Stimulated activated naive B cell treated with anti-CD40 and anti-IgM and Interleukin-4, amounts not matched to agents 10 μg/mL and 1 μg/mL and 100 μg/mL, for 72 hours (primary cell): ENCODE measurements at regions not wholly inside any gene's neighbourhood (a gene's known extent, or its start where the extent isn't known, plus 50 kb on each side); places are given as distances from the start of the nearest gene placed in this dataset.
"Not testable (repeated sequence)": the region's sequence is repeated elsewhere in the genome, so short reads cannot be mapped to it uniquely, and the experiment has no call there.

Experiments
- ATAC-seq, 2 donors: fragments of 150-1000 bp; cut with Tn5 transposase; replicated peaks; 2 replicates each; pipeline ENCODE4 v1.10.0; 2021; ENCODE audit warnings: moderate library complexity in 1 of 2
- DNase-seq: peaks from one replicate; pipeline ENCODE4 v3.0.0; 2021
- H3K27ac Mint-ChIP-seq: one replicate; pipeline ENCODE4 v1.8.0; 2022; ENCODE audit warnings: mild to moderate bottlenecking, mixed read lengths
- H3K27me3 Mint-ChIP-seq, 2 donors: one replicate each; pipeline ENCODE4 v1.8.0; 2022; ENCODE audit warnings: mixed read lengths in 2 of 2
- H3K36me3 Mint-ChIP-seq, 2 donors: one replicate each; pipeline ENCODE4 v1.8.0; 2022; ENCODE audit warnings: mixed read lengths in 2 of 2, mild to moderate bottlenecking in 1 of 2
- H3K4me1 Mint-ChIP-seq, 2 donors: one replicate each; pipeline ENCODE4 v1.8.0; 2022; ENCODE audit warnings: mixed read lengths in 2 of 2, mild to moderate bottlenecking in 1 of 2
- H3K4me3 Mint-ChIP-seq, 2 donors: one replicate each; pipeline ENCODE4 v1.8.0; 2022; ENCODE audit warnings: mild to moderate bottlenecking in 2 of 2, mixed read lengths in 2 of 2, moderate library complexity in 1 of 2
- H3K9me3 Mint-ChIP-seq, 2 donors: one replicate each; pipeline ENCODE4 v1.8.0; 2022; ENCODE audit warnings: mixed read lengths in 2 of 2, mild to moderate bottlenecking in 1 of 2

- Mint-ChIP-seq H3K27ac (no peak overlapping the region), H3K4me1 (no peaks in the 10 kb centered on the region), H3K4me3 (no peak overlapping the region), H3K27me3 (no peaks in the 10 kb centered on the region), H3K36me3 (no peaks in the 10 kb centered on the region), H3K9me3 (peaks cover 3 to 4% of the 10 kb centered on the region in 2 donors)
- DNase-seq (no peak), ATAC-seq (no peak)
Measured at GRCh38 chr4:27429364-27429871, 568.8 kb downstream of the STIM2 start.

GRCh38 chr4:27442146-27442545 lies 581.5 kb downstream of the STIM2 start:
- Mint-ChIP-seq H3K4me1 (no peaks in the 10 kb centered on the region), H3K27me3 (no peaks in the 10 kb centered on the region), H3K27ac (no peak overlapping the region), H3K4me3 (no peak overlapping the region), H3K36me3 (no peaks in the 10 kb centered on the region), H3K9me3 (peaks cover 0 to 2% of the 10 kb centered on the region in 2 donors)
- DNase-seq (no peak), ATAC-seq (no peak)

- ATAC-seq, H3K27me3 Mint-ChIP-seq, H3K36me3 Mint-ChIP-seq, H3K9me3 Mint-ChIP-seq, H3K4me1 Mint-ChIP-seq, DNase-seq, H3K4me3 Mint-ChIP-seq, H3K27ac Mint-ChIP-seq: not testable (repeated sequence)
Measured at GRCh38 chr4:27442661-27443060, 582.0 kb downstream of the STIM2 start.

- DNase-seq = no peak
- Mint-ChIP-seq H3K9me3 (peaks cover 0 to 3% of the 10 kb centered on the region in 2 donors), H3K4me1 (no peaks in the 10 kb centered on the region), H3K27ac (no peak overlapping the region), H3K4me3 (no peak overlapping the region), H3K36me3 (no peaks in the 10 kb centered on the region), H3K27me3 (no peaks in the 10 kb centered on the region)
- ATAC-seq = no peak
Measured at GRCh38 chr4:27463816-27464215, 603.2 kb downstream of the STIM2 start.

GRCh38 chr4:27467351-27467750 lies 606.7 kb downstream of the STIM2 start:
- no peak overlapping the region for H3K4me3 Mint-ChIP-seq
- no peak overlapping the region for H3K27ac Mint-ChIP-seq
- no peak for ATAC-seq
- no peak for DNase-seq
- no peaks in the 10 kb centered on the region for H3K27me3 Mint-ChIP-seq
- no peaks in the 10 kb centered on the region for H3K36me3 Mint-ChIP-seq
- no peaks in the 10 kb centered on the region for H3K4me1 Mint-ChIP-seq
- no peaks in the 10 kb centered on the region for H3K9me3 Mint-ChIP-seq

- H3K36me3 Mint-ChIP-seq = no peaks in the 10 kb centered on the region
- no peak overlapping the region for H3K27ac Mint-ChIP-seq
- ATAC-seq = no peak
- no peaks in the 10 kb centered on the region for H3K4me1 Mint-ChIP-seq
- peaks cover 0 to under 1% of the 10 kb centered on the region in 2 donors for H3K9me3 Mint-ChIP-seq
- no peak overlapping the region for H3K4me3 Mint-ChIP-seq
- no peaks in the 10 kb centered on the region for H3K27me3 Mint-ChIP-seq
- no peak for DNase-seq
Measured at GRCh38 chr4:27472364-27472763, 611.7 kb downstream of the STIM2 start.

GRCh38 chr4:27474691-27475090 lies 614.0 kb downstream of the STIM2 start:
- DNase-seq = no peak
- no peak overlapping the region for H3K4me3 Mint-ChIP-seq
- no peak overlapping the region for H3K27ac Mint-ChIP-seq
- H3K36me3 Mint-ChIP-seq = no peaks in the 10 kb centered on the region
- no peaks in the 10 kb centered on the region for H3K27me3 Mint-ChIP-seq
- no peaks in the 10 kb centered on the region for H3K4me1 Mint-ChIP-seq
- H3K9me3 Mint-ChIP-seq = peaks cover 0 to 2% of the 10 kb centered on the region in 2 donors
- ATAC-seq = no peak

- no peaks in the 10 kb centered on the region for H3K4me1 Mint-ChIP-seq
- no peak overlapping the region for H3K4me3 Mint-ChIP-seq
- DNase-seq = no peak
- peaks cover 0 to 1% of the 10 kb centered on the region in 2 donors for H3K9me3 Mint-ChIP-seq
- no peak overlapping the region for H3K27ac Mint-ChIP-seq
- H3K27me3 Mint-ChIP-seq = no peaks in the 10 kb centered on the region
- H3K36me3 Mint-ChIP-seq = no peaks in the 10 kb centered on the region
- ATAC-seq = no peak
Measured at GRCh38 chr4:27484216-27484615, 623.6 kb downstream of the STIM2 start.

GRCh38 chr4:27490315-27490714 lies 629.7 kb downstream of the STIM2 start:
- H3K27ac Mint-ChIP-seq = no peak overlapping the region
- H3K4me1 Mint-ChIP-seq = no peaks in the 10 kb centered on the region
- H3K4me3 Mint-ChIP-seq = no peak overlapping the region
- peak in 1 of 2 donors; percentile 23 for ATAC-seq
- H3K36me3 Mint-ChIP-seq = no peaks in the 10 kb centered on the region
- peaks cover 0 to 3% of the 10 kb centered on the region in 2 donors for H3K9me3 Mint-ChIP-seq
- no peaks in the 10 kb centered on the region for H3K27me3 Mint-ChIP-seq
- no peak for DNase-seq

GRCh38 chr4:27490766-27491165 lies 630.1 kb downstream of the STIM2 start:
- H3K4me3 Mint-ChIP-seq = no peak overlapping the region
- H3K36me3 Mint-ChIP-seq = no peaks in the 10 kb centered on the region
- H3K27me3 Mint-ChIP-seq = no peaks in the 10 kb centered on the region
- ATAC-seq = no peak
- DNase-seq = no peak
- peaks cover 0 to 2% of the 10 kb centered on the region in 2 donors for H3K9me3 Mint-ChIP-seq
- H3K4me1 Mint-ChIP-seq = no peaks in the 10 kb centered on the region
- H3K27ac Mint-ChIP-seq = no peak overlapping the region

- DNase-seq = no peak
- H3K4me3 Mint-ChIP-seq = no peak overlapping the region
- H3K4me1 Mint-ChIP-seq = no peaks in the 10 kb centered on the region
- H3K36me3 Mint-ChIP-seq = no peaks in the 10 kb centered on the region
- H3K27me3 Mint-ChIP-seq = no peaks in the 10 kb centered on the region
- peaks cover 0 to 1% of the 10 kb centered on the region in 2 donors for H3K9me3 Mint-ChIP-seq
- no peak overlapping the region for H3K27ac Mint-ChIP-seq
- ATAC-seq = no peak
Measured at GRCh38 chr4:27506401-27506800, 645.8 kb downstream of the STIM2 start.

- DNase-seq = no peak
- Mint-ChIP-seq H3K36me3 (no peaks in the 10 kb centered on the region), H3K27ac (no peak overlapping the region), H3K4me1 (no peaks in the 10 kb centered on the region), H3K4me3 (no peak overlapping the region), H3K27me3 (no peaks in the 10 kb centered on the region), H3K9me3 (peaks cover 0 to 1% of the 10 kb centered on the region in 2 donors)
- no peak for ATAC-seq
Measured at GRCh38 chr4:27514711-27515110, 654.1 kb downstream of the STIM2 start.

- DNase-seq = no peak
- Mint-ChIP-seq H3K4me1 (no peaks in the 10 kb centered on the region), H3K9me3 (peaks cover 0 to 1% of the 10 kb centered on the region in 2 donors), H3K36me3 (no peaks in the 10 kb centered on the region), H3K27ac (no peak overlapping the region), H3K27me3 (no peaks in the 10 kb centered on the region), H3K4me3 (no peak overlapping the region)
- no peak for ATAC-seq
Measured at GRCh38 chr4:27515140-27515539, 654.5 kb downstream of the STIM2 start.

GRCh38 chr4:27518876-27519275 lies 658.2 kb downstream of the STIM2 start:
- H3K36me3 Mint-ChIP-seq = no peaks in the 10 kb centered on the region
- no peaks in the 10 kb centered on the region for H3K4me1 Mint-ChIP-seq
- no peak overlapping the region for H3K4me3 Mint-ChIP-seq
- H3K9me3 Mint-ChIP-seq = peaks cover 0 to 1% of the 10 kb centered on the region in 2 donors
- ATAC-seq (no peak), DNase-seq (no peak)
- H3K27me3 Mint-ChIP-seq = no peaks in the 10 kb centered on the region
- H3K27ac Mint-ChIP-seq = no peak overlapping the region

GRCh38 chr4:27524224-27524623 lies 663.6 kb downstream of the STIM2 start:
- H3K27ac Mint-ChIP-seq = no peak overlapping the region
- no peaks in the 10 kb centered on the region for H3K4me1 Mint-ChIP-seq
- no peak overlapping the region for H3K4me3 Mint-ChIP-seq
- ATAC-seq (no peak), DNase-seq (no peak)
- H3K36me3 Mint-ChIP-seq = no peaks in the 10 kb centered on the region
- peaks cover 0 to 1% of the 10 kb centered on the region in 2 donors for H3K9me3 Mint-ChIP-seq
- H3K27me3 Mint-ChIP-seq = no peaks in the 10 kb centered on the region

- H3K36me3 Mint-ChIP-seq = no peaks in the 10 kb centered on the region
- H3K9me3 Mint-ChIP-seq = peaks cover 0 to 2% of the 10 kb centered on the region in 2 donors
- H3K4me3 Mint-ChIP-seq = no peak overlapping the region
- no peaks in the 10 kb centered on the region for H3K4me1 Mint-ChIP-seq
- DNase-seq (no peak), ATAC-seq (no peak)
- H3K27me3 Mint-ChIP-seq = no peaks in the 10 kb centered on the region
- no peak overlapping the region for H3K27ac Mint-ChIP-seq
Measured at GRCh38 chr4:27534488-27534887, 673.8 kb downstream of the STIM2 start.
